GM12865 (cell line): ENCODE measurements at regions not wholly inside any gene's neighbourhood (a gene's known extent, or its start where the extent isn't known, plus 50 kb on each side); places are given as distances from the start of the nearest gene placed in this dataset.

ENCODE experiments used
- DNase-seq: peaks from one replicate; pipeline ENCODE4 v3.0.0; 2010; ENCODE audit warnings: low read depth
- H3K4me3 ChIP-seq: 2 replicates; pipeline ENCODE4 v1.5.1; 2011; ENCODE audit warnings: mild to moderate bottlenecking, low read depth, low read length, control low read depth
- CTCF ChIP-seq: IDR thresholded peaks from 2 replicates; pipeline ENCODE4 v1.5.1; 2011; ENCODE audit warnings: low read length, control low read depth, low read depth, inconsistent platforms; ENCODE audit not compliant: insufficient read depth; ENCODE audit errors: missing control alignments

- no peak for TF ChIP-seq CTCF
- no peak overlapping the region for H3K4me3 ChIP-seq
- DNase-seq, result no peak
Measured at GRCh38 chr2:195299600-195299999, 357.4 kb upstream of the SLC39A10 start.

DNA sequence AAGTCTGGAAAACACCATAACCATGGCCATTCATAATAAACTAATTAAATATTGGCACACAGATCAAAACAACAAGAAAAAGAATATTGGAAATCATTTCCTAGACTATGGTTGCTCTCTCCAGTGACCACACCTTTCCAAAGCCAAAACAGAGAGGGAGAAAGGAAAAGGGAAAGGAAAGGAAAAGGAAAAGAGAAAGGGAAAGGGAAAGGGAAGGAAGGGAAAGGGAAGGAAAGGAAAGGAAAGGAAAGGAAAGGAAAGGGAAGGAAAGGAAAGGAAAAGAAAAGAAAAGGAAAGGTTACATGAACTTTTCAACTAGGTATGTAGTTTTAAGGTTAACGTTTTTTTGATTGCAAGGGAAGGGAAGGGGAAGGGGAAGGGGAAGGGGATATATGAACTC is 360.5 kb upstream of the SLC39A10 start:
- no peak for DNase-seq
- H3K4me3 ChIP-seq, result no peak overlapping the region
- no peak for TF ChIP-seq CTCF

- TF ChIP-seq CTCF, result no peak
- H3K4me3 ChIP-seq, result no peak overlapping the region
- DNase-seq, result no peak
Measured at GRCh38 chr2:195289081-195289480, 367.9 kb upstream of the SLC39A10 start.

GRCh38 chr2:195279840-195280427 is 377.1 kb upstream of the SLC39A10 start:
- no peak for DNase-seq
- TF ChIP-seq CTCF, result no peak
- no peak overlapping the region for H3K4me3 ChIP-seq

DNA sequence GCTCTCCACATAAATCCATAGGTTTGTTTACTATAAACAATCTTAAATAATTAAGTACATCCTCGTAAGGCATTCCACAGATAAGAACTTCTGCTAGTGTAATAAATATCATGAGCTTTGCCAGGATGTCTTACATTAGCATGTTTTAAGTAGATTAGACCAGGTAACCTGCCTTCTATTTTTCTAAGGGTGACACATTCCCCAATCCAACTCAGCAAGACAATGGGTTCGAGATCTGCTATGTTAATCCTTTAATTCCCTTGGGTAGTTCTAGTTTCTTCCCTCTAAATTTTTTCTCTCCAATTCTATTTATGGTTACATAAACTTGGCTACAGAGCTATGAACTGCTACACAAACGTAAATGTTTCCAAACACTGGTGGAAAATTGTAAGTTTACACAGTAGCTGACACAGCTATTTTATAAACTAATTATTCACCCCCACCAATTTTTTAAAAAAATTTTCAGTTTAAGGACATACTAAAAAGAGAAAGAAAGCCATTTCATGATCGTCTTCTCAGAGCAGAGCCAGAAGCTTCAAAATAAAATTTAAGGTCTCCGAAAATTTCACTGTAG is 386.5 kb upstream of the SLC39A10 start:
- TF ChIP-seq CTCF, result no peak
- no peak overlapping the region for H3K4me3 ChIP-seq
- no peak for DNase-seq

DNA sequence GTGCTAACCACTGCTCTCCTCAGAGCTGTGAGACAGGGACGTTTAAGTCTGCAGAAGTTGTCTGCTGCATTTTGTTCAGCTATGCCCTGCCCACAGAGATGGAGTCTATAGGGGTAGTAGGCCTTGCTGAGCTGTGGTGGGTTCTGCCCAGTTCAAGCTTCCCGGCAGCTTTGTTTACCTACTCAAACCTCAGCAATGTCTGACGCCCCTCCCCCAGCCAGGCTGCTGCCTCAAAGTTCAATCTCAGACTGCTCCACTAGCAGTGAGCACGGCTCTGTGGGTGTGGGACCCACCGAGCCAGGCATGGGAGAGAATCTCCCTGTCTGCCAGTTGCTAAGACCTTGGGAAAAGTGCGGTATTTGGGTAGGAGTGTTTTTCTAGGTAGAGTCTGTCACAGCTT is 387.8 kb upstream of the SLC39A10 start:
- no peak for TF ChIP-seq CTCF
- no peak overlapping the region for H3K4me3 ChIP-seq
- no peak for DNase-seq

DNA sequence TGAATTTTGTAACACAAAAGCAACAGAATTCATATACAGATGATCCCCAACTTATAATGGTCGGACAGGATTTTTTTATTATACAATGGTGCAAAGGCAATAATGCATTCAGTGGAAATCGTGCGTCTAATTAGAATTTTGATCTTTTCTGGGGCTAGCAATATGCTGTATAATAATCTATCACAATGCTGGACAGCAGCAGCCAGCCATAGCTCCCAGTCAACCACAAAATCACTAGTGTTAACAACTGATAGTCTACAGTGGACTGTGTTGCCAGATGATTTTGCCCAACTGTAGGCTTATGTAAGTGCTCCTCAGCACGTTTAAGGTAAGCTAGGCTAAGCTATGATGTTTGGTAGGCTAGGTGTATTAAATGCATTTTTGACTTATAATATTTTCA is 399.0 kb upstream of the SLC39A10 start:
- TF ChIP-seq CTCF, result no peak
- H3K4me3 ChIP-seq, result no peak overlapping the region
- DNase-seq, result no peak
